Nephron progenitor cell (in vitro differentiated cells): ENCODE measurements at regions not wholly inside any gene's neighbourhood (a gene's known extent, or its start where the extent isn't known, plus 50 kb on each side); places are given as distances from the start of the nearest gene placed in this dataset.
A peak's percentile ranks its signal among the peaks of the same experiment; 100 is the strongest.

ENCODE experiments used
- DNase-seq: peaks from one replicate; pipeline ENCODE4 v3.0.0; 2021
- H3K27ac Mint-ChIP-seq: 2 replicates; pipeline ENCODE4 v1.8.0; 2021; ENCODE audit warnings: mild to moderate bottlenecking, moderate library complexity, mixed read lengths
- H3K27me3 Mint-ChIP-seq: 2 replicates; pipeline ENCODE4 v1.8.0; 2021; ENCODE audit warnings: mild to moderate bottlenecking, low read depth, mixed read lengths; ENCODE audit not compliant: poor library complexity
- H3K36me3 Mint-ChIP-seq: 2 replicates; pipeline ENCODE4 v1.8.0; 2021; ENCODE audit warnings: low read depth, mixed read lengths
- H3K4me1 Mint-ChIP-seq: 2 replicates; pipeline ENCODE4 v1.8.0; 2021; ENCODE audit warnings: mixed read lengths
- H3K4me3 Mint-ChIP-seq: 2 replicates; pipeline ENCODE4 v1.8.0; 2021; ENCODE audit warnings: mild to moderate bottlenecking, moderate library complexity, mixed read lengths
- H3K9me3 Mint-ChIP-seq: 2 replicates; pipeline ENCODE4 v1.8.0; 2021; ENCODE audit warnings: mild to moderate bottlenecking, moderate library complexity, mixed read lengths
- TF ChIP-seq, protein P1 (sequence below): fragments of 200-600 bp; sonication (generic); IDR thresholded peaks from 2 replicates; pipeline ENCODE4 v1.5.0; 2021; ENCODE audit warnings: antibody characterized with exemption

DNA sequence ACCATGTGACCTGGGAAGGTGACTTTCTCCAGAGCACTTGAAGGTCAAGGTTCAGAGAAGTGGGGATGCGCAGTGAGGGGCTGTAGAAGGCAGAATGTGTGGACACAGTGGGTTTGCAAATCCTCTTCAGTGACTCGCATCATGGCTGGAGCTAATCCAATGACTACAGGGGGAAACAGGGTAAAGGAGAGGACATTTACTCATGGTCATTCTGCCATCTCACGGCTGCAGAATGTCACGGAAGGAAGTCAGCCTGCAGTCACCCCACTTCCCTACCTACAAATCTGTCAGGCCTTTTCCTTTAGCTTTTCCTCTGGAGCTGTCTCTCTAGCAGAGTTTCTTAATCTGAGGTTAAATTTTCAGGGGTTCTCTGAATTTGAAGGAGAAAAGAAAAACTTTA is 337.6 kb downstream of the CDC5L start:
- Mint-ChIP-seq H3K27ac (no peak overlapping the region), H3K9me3 (no peaks in the 10 kb centered on the region), H3K27me3 (peaks cover 12% of the 10 kb centered on the region), H3K4me1 (peaks cover 26% of the 10 kb centered on the region), H3K4me3 (no peak overlapping the region), H3K36me3 (no peaks in the 10 kb centered on the region)
- TF ChIP-seq, protein P1, sequence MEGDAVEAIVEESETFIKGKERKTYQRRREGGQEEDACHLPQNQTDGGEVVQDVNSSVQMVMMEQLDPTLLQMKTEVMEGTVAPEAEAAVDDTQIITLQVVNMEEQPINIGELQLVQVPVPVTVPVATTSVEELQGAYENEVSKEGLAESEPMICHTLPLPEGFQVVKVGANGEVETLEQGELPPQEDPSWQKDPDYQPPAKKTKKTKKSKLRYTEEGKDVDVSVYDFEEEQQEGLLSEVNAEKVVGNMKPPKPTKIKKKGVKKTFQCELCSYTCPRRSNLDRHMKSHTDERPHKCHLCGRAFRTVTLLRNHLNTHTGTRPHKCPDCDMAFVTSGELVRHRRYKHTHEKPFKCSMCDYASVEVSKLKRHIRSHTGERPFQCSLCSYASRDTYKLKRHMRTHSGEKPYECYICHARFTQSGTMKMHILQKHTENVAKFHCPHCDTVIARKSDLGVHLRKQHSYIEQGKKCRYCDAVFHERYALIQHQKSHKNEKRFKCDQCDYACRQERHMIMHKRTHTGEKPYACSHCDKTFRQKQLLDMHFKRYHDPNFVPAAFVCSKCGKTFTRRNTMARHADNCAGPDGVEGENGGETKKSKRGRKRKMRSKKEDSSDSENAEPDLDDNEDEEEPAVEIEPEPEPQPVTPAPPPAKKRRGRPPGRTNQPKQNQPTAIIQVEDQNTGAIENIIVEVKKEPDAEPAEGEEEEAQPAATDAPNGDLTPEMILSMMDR, result no peak
- no peak for DNase-seq

DNA sequence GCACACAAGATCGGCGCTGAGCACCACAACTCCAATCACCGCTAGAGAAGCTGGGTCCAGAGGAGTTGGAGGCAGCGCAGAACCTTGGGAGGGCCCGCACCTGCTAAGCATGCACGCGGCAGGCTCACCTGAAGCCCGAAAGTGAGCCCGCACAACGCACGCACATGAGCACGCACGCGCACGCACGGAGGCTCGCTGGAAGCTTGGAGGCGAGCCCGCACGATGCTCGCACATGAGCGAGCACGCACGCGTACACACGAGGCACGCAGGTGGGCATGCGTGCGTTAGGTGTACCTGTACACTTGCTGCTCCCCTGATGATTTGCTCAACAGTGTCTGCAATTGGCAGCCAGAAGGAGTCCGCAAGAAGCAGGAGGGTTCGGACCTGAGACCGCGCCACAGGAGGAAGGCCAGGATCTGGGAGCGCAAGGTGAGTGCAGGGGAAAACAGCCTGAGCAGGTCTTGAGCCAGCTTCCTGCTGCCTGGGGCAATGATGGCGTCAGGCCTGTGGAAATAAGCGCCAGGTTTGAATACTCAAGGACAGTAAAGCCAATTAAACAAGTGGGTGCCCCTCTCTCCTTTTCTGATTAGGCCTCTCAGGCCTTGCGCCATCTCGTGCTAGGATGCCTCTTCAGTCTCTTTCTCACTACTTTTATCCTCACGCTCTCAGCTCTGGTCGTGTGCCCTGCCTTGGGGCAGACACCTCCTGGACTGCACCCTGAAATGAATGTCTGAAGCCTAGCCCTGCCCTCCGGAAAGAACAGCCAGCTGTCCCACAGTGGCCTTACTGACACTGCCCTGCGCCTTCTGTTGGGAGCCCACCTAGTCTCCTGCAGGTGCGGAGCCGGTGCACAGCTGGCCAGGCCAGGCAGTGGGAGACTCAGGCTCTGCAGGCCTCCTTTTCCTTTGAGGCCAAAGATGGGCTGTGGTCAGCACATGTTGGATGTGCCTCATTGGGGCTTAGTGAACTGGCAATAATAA is 340.4 kb downstream of the CDC5L start:
- Mint-ChIP-seq H3K27ac (no peak overlapping the region), H3K36me3 (no peaks in the 10 kb centered on the region), H3K9me3 (no peaks in the 10 kb centered on the region), H3K4me1 (peaks cover 41% of the 10 kb centered on the region), H3K4me3 (no peak overlapping the region), H3K27me3 (peaks cover 12% of the 10 kb centered on the region)
- TF ChIP-seq, protein P1, result no peak
- DNase-seq, result no peak

DNA sequence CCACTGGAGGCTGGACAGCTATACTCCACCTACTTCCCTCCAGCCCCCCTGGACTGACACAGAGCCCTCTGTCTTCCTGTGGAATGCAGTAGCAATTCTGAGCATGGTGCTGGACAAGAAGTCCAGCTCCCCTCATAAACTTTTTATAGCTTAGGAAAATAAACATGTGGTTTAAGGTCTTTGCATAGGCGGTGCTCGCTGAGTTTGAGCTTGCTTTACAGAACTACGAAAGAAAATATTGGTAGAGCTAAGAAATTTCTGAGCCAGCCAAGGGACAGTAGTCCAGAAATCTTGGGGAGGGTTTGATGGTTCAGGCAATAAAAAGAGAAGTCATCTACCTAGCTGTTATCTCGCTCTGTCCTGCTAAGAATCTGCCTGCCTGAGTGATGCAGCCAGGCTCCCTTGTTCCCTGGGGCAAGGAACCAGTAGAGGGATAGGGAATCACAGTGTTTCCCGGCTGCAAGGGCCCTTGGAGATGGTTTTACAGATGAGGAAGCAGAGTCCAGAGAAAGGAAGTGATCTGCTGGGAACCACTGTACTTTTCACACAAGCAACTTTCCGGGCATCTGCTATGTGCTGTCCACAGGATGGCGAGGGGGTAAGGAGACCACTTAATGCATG is 343.4 kb downstream of the CDC5L start:
- Mint-ChIP-seq H3K4me3 (no peak overlapping the region), H3K27me3 (peaks cover 11% of the 10 kb centered on the region), H3K9me3 (no peaks in the 10 kb centered on the region), H3K4me1 (peaks cover 41% of the 10 kb centered on the region), H3K36me3 (no peaks in the 10 kb centered on the region), H3K27ac (peak overlapping the region; percentile 68)
- peak; percentile 15 for DNase-seq
- TF ChIP-seq, protein P1, result no peak

DNA sequence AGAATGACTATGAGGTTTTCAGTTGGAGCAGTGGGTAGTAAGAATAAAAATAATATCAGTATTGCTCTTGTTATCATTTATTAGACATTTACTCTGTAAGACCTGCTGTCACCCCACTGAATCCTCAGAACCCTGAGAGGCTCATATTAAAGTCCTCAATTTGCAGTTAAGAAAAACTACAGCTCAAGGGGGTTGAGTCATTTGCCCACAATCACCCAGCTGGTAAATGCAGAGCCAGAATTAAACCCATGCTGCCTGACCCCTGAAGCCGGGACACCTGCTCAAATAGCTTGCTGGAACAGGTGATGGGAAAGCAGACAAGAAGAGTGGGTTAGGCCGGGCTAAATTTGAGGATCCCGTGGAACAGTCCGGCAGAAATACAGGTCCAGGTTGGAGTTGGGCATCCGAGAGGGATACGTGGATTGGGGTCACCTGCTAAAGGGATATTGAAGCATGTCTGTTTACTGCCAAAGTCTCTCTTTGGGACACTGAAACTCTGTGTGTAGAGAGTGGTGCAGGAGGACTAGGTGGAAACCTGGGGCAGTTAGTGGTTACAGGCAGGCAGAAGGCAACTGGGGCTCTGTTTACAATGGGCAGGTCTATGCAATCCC is 344.1 kb downstream of the CDC5L start:
- Mint-ChIP-seq H3K36me3 (no peaks in the 10 kb centered on the region), H3K9me3 (no peaks in the 10 kb centered on the region), H3K4me3 (no peak overlapping the region), H3K27ac (no peak overlapping the region), H3K27me3 (peaks cover 11% of the 10 kb centered on the region), H3K4me1 (peaks cover 41% of the 10 kb centered on the region)
- no peak for DNase-seq
- TF ChIP-seq, protein P1, result no peak

DNA sequence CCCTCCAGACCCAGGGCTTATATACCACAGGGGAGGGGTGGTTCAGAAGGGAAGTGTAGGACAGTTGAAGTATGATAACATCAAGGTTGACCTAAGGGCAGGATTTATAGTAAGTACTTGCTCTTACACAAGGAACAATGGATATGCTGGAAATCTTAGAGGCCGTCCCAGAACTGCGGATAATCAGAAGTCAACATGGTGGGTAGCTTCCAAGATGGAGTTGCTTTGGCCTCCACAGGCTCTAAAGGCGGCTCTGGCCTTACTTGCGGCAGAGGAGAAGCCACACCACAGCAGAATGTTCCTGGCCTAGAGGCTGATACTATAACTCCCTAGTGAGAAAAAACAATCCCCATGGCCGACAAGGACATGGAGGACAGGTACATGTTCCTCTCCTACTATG is 344.7 kb downstream of the CDC5L start:
- no peaks in the 10 kb centered on the region for H3K36me3 Mint-ChIP-seq
- H3K4me3 Mint-ChIP-seq, result no peak overlapping the region
- H3K27me3 Mint-ChIP-seq, result peaks cover 10% of the 10 kb centered on the region
- DNase-seq, result no peak
- no peak overlapping the region for H3K27ac Mint-ChIP-seq
- H3K4me1 Mint-ChIP-seq, result peaks cover 41% of the 10 kb centered on the region
- TF ChIP-seq, protein P1, result no peak
- H3K9me3 Mint-ChIP-seq, result no peaks in the 10 kb centered on the region
